K562 (cell line): ENCODE measurements at regions not wholly inside any gene's neighbourhood (a gene's known extent, or its start where the extent isn't known, plus 50 kb on each side); places are given as distances from the start of the nearest gene placed in this dataset.

Experiments used
- ATAC-seq: fragments of 200-7000 bp; cut with Tn5 transposase; 3 replicates; pipeline ENCODE4 v1.9.1; 2020; ENCODE audit warnings: moderate library complexity
- BruUV-seq: library from RNA; stranded (reverse); fragments of 400-500 nt; replicated peaks from 2 replicates; lab custom pipeline; 2021; lab: Mats Ljungman, UMichigan
- CTCF ChIA-PET: fragments of 300-600 bp; formaldehyde crosslinking; extraction: SDS; loops from one replicate; lab custom pipeline; 2021; ENCODE audit warnings: low intra/inter-chr PET ratio; lab: Yijun Ruan, JAX
- POLR2A ChIA-PET: fragments of 300-600, 350-650 bp; sonication (Branson Sonifier 250); formaldehyde crosslinking; extraction: SDS; loops from one replicate; lab custom pipeline; 2021; ENCODE audit warnings: antibody characterized with exemption, inconsistent platforms; lab: Yijun Ruan, JAX
- DNase-seq, 4 experiments: peaks; one replicate each; pipeline versions ENCODE4 v3.0.0 to v3.0.0-alpha.2; 2011 to 2018; ENCODE audit warnings: low spot score in 3 of 4, mixed read lengths in 3 of 4; ENCODE audit errors: extremely low read depth in 1 of 4
- FAIRE-seq: peaks from 2 replicates; lab custom pipeline; 2011; peaks lifted over from hg19 to GRCh38; lab: Jason Lieb, UNC
- H2AFZ ChIP-seq: 2 replicates; pipeline ENCODE4 v1.6.0; 2011; ENCODE audit warnings: low read depth, low read length, control low read depth, inconsistent platforms
- H3K27ac ChIP-seq: fragments of 200-600 bp; 3 replicates; pipeline ENCODE4 v1.8.0; 2011; ENCODE audit warnings: low read depth, mild to moderate bottlenecking, control low read depth, inconsistent platforms, low read length, moderate library complexity, mixed read lengths; ENCODE audit errors: extremely low read depth
- H3K27me3 ChIP-seq, 2 experiments: fragments of 300-600 bp in 1 of 2; 2 replicates in 1 of 2; 3 replicates in 1 of 2; pipeline versions ENCODE4 v1.6.0 to v1.8.0; 2011; ENCODE audit warnings: inconsistent platforms in 2 of 2, low read length in 2 of 2, mild to moderate bottlenecking in 1 of 2, mixed read lengths in 1 of 2, moderate library complexity in 1 of 2; ENCODE audit not compliant: control insufficient read depth in 2 of 2, insufficient read depth in 2 of 2
- H3K36me3 ChIP-seq: fragments of 300-600 bp; 3 replicates; pipeline ENCODE4 v1.8.0; 2011; ENCODE audit warnings: mild to moderate bottlenecking, low read length, inconsistent platforms; ENCODE audit not compliant: control insufficient read depth, insufficient read depth
- H3K4me1 ChIP-seq, 2 experiments: fragments of 200-600 bp in 1 of 2; replicated peaks in 1 of 2; 2 replicates in 1 of 2; 3 replicates in 1 of 2; pipeline versions ENCODE4 v1.5.1 to v1.8.0; 2011; ENCODE audit warnings: inconsistent platforms in 2 of 2, low read length in 2 of 2, mild to moderate bottlenecking in 1 of 2, mixed read lengths in 1 of 2, moderate library complexity in 1 of 2; ENCODE audit not compliant: control insufficient read depth in 2 of 2, insufficient read depth in 2 of 2
- H3K4me2 ChIP-seq: 2 replicates; pipeline ENCODE4 v1.6.1; 2011; ENCODE audit warnings: low read length, control low read depth, inconsistent platforms, mixed read lengths; ENCODE audit not compliant: insufficient read depth
- H3K4me3 ChIP-seq: fragments of 200-600 bp; sonication (generic), shearing (Covaris generic); 2 replicates; pipeline ENCODE4 v1.5.1; 2016; ENCODE audit warnings: control low read depth, inconsistent platforms
- H3K79me2 ChIP-seq: fragments of 200-600 bp; 3 replicates; pipeline ENCODE4 v1.8.0; 2011; ENCODE audit warnings: low read length, inconsistent platforms; ENCODE audit not compliant: control insufficient read depth, insufficient read depth
- H3K9ac ChIP-seq, 2 experiments: 2 replicates each; pipeline versions ENCODE4 v1.6.0 to v1.6.1; 2011; ENCODE audit warnings: low read depth in 2 of 2, low read length in 2 of 2, control low read depth in 1 of 2, inconsistent platforms in 1 of 2, mild to moderate bottlenecking in 1 of 2, mixed read lengths in 1 of 2; ENCODE audit not compliant: insufficient read depth in 1 of 2
- H3K9me1 ChIP-seq: one replicate; pipeline ENCODE4 v1.6.0; 2011; ENCODE audit warnings: inconsistent platforms, mild to moderate bottlenecking, low read length, moderate library complexity; ENCODE audit not compliant: control insufficient read depth, insufficient read depth
- H3K9me3 ChIP-seq: replicated peaks from 2 replicates; pipeline ENCODE4 v1.5.1; 2011; ENCODE audit warnings: low read depth, low read length, inconsistent platforms; ENCODE audit not compliant: control insufficient read depth, insufficient read depth
- H4K20me1 ChIP-seq: replicated peaks from 2 replicates; pipeline ENCODE4 v1.6.1; 2011; ENCODE audit warnings: low read length, inconsistent platforms, mixed read lengths; ENCODE audit not compliant: control insufficient read depth, insufficient read depth
- RAD51 ChIP-seq: fragments of 450-650 bp; IDR thresholded peaks from 2 replicates; pipeline ENCODE4 v1.7.1; 2016; ENCODE audit warnings: low read depth, mild to moderate bottlenecking, borderline replicate concordance
- SFPQ ChIP-seq: fragments of 200-400 bp; formaldehyde crosslinking; IDR thresholded peaks from 2 replicates; pipeline ENCODE4 v1.6.1; 2017; ENCODE audit warnings: mild to moderate bottlenecking, low read depth, low read length, moderate library complexity
- TFE3 ChIP-seq: fragments of 450-650 bp; formaldehyde crosslinking; IDR thresholded peaks from 2 replicates; pipeline ENCODE4 v1.4.0; 2020; ENCODE audit warnings: mild to moderate bottlenecking, mixed read lengths
- TOE1 ChIP-seq, 2 experiments: fragments of 450-650 bp in 1 of 2; sonication (generic) in 1 of 2; formaldehyde crosslinking in 1 of 2; IDR thresholded peaks; 2 replicates each; pipeline versions ENCODE4 v1.7.1 to v1.8.0; 2016 to 2022; ENCODE audit warnings: borderline replicate concordance in 2 of 2, mild to moderate bottlenecking in 2 of 2, antibody characterized with exemption in 1 of 2, inconsistent platforms in 1 of 2, low read depth in 1 of 2, missing genetic modification reagents in 1 of 2, moderate library complexity in 1 of 2
- USF1 ChIP-seq: sonication (generic); formaldehyde crosslinking; IDR thresholded peaks from 2 replicates; pipeline ENCODE4 v1.9.0; 2022; ENCODE audit warnings: mild to moderate bottlenecking, missing genetic modification reagents
- USF2 ChIP-seq: sonication (generic); formaldehyde crosslinking; IDR thresholded peaks from 2 replicates; pipeline ENCODE4 v1.5.0; 2020; ENCODE audit warnings: missing genetic modification reagents
- ZFP91 ChIP-seq: sonication (generic); formaldehyde crosslinking; IDR thresholded peaks from 2 replicates; pipeline ENCODE4 v1.8.0; 2022; ENCODE audit warnings: mild to moderate bottlenecking, missing genetic modification reagents
- WGBS: fragments of 100-300 bp; shearing (Covaris generic); methylation state at CpG from one replicate; pipeline ENCODE4 v1.1.6; 2016; ENCODE audit warnings: low coverage, mixed read lengths; ENCODE audit not compliant: insufficient coverage; ENCODE audit errors: missing lambda C conversion rate; 5-methylcytosine and 5-hydroxymethylcytosine counted together
- in situ Hi-C: fragments of 300-500 bp; cut with MboI; formaldehyde crosslinking; loops from 4 replicates; pipeline ENCODE4 v1.15.0; 2018; ENCODE audit warnings: inconsistent platforms, mixed read lengths
- intact Hi-C: fragments of 100-400 bp; cut with micrococcal nuclease; formaldehyde crosslinking; loops from 2 replicates; pipeline ENCODE4 v1.14.2; 2022

GRCh38 chr2:157168501-157168900, 89.0 kb upstream of the GALNT5 start:
- H3K4me3 ChIP-seq, result no peak overlapping the region
- FAIRE-seq (peak; percentile 49), DNase-seq (peak in 2 of 4 experiments; percentile 25 to 34), ATAC-seq (peak; percentile 66)
- no peak overlapping the region for H3K4me2 ChIP-seq
- no peaks in the 10 kb centered on the region for H3K27me3 ChIP-seq
- in situ Hi-C loops (no loop called here), intact Hi-C loops (no loop called here)
- no peaks in the 10 kb centered on the region for H4K20me1 ChIP-seq
- 29% methylated on average over 3 of the region's 3 CpGs for WGBS
- no peaks in the 10 kb centered on the region for H3K79me2 ChIP-seq
- peak overlapping the region; percentile 74 for H2AFZ ChIP-seq
- H3K36me3 ChIP-seq, result no peaks in the 10 kb centered on the region
- H3K4me1 ChIP-seq, result no peaks in the 10 kb centered on the region
- no peak overlapping the region for H3K27ac ChIP-seq
- ChIA-PET POLR2A (interaction anchor here (0.6 to 1.0 kb wide), 2 partner anchors 758 to 994 kb away, joined by 3 read pairs; no protein-coding TSS in a partner anchor), CTCF (no interaction called here)
- BruUV-seq, result no TSS peak
- no peak overlapping the region for H3K9ac ChIP-seq
- no peaks in the 10 kb centered on the region for H3K9me1 ChIP-seq
- no peaks in the 10 kb centered on the region for H3K9me3 ChIP-seq
- peak; percentile 89 for TF ChIP-seq TFE3 (CRISPR knock-in tag)
- TF ChIP-seq USF1 (CRISPR knock-in tag), result peak; percentile 50
- TF ChIP-seq SFPQ, result no peak
- TF ChIP-seq USF2, result peak; percentile 70
- TF ChIP-seq ZFP91, result no peak
- TF ChIP-seq TOE1 (IDR thresholded peaks at IDR 0.05; ENCODE audit: borderline replicate concordance), result peak; percentile 77
- no peak for TF ChIP-seq TOE1 (CRISPR knock-in tag; IDR thresholded peaks at IDR 0.05; ENCODE audit: borderline replicate concordance, low read depth)
- TF ChIP-seq RAD51, result peak; percentile 70; the same call in 1 of the 2 replicates
